ENCODE measurements at regions not wholly inside any gene's neighbourhood (a gene's known extent, or its start where the extent isn't known, plus 50 kb on each side); places are given as distances from the start of the nearest gene placed in this dataset.

- TF ChIP-seq CTCF (IDR thresholded peaks at IDR 0.05): no peak
- no peak for TF ChIP-seq EP300 (IDR thresholded peaks at IDR 0.05)
Observed at GRCh38 chr11:134843020-134843419, 431.0 kb upstream of the B3GAT1 start.
